ENCODE measurements at regions not wholly inside any gene's neighbourhood (a gene's known extent, or its start where the extent isn't known, plus 50 kb on each side); places are given as distances from the start of the nearest gene placed in this dataset.

DNA sequence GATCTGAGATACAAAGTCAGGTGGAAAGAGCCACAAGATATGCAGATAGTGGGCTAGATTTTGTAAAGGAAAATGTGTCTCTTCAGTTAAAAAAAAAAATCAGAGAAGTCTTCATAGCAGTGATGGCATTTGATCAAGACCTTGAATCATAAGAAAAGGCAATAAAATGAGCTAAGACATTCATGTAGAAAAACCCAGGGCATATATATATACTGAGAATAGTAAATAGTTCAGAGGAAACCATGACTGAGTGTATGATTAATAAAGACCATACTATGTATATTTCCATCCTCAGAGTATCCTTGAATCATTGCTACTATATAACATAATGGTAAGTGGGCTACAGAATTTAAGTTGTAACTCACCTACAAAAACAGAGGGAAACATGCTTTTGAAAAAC, 321.7 kb upstream of the NR5A2 start:
- TF ChIP-seq EZH2 (IDR thresholded peaks at IDR 0.05) (no peak), POLR2AphosphoS5 (IDR thresholded peaks at IDR 0.05; ENCODE audit: borderline replicate concordance, low read depth, low read length) (no peak), FOXP2 (optimal IDR thresholded peaks at IDR 0.05; ENCODE audit: control extremely low read depth, extremely low read length, insufficient read depth) (no peak)

Data from SK-N-MC (cell line).